HG03097 (cell line): ENCODE measurements at regions not wholly inside any gene's neighbourhood (a gene's known extent, or its start where the extent isn't known, plus 50 kb on each side); places are given as distances from the start of the nearest gene placed in this dataset.

ENCODE experiments used
- ATAC-seq: cut with Tn5 transposase; IDR thresholded peaks from one replicate; pipeline ENCODE4 v1.9.1; 2021; ENCODE audit not compliant: unreplicated experiment, low FRiP score

DNA sequence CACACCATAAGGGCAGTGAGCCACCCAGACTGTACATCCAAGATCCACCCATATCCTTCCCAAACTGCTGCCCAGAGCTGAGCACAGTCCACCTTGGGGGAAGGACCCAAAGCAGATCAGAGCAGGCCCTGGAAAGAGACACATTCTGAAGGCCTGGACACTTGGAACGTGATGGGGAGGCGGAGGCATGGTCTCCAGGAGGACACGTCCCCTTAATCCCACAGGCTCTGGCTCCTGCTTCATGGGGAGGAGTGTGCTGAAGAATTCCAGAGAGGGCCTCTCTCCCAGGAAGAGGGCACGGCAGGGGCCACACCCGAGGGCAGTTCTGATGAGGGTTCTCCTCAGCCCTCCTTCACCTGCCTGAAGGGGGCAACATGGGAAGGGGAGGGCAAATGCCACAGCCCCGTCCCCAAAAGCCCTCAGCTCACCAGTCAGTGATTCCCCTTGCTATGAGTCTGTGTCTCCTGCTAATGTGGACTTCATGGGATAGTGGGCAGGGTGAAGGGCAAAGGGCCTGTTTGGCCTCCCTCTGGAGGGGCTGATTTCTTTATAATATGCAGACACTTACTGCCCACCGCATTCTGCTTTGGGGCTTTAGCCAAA, 276.8 kb downstream of the ENC1 start:
- no peak for ATAC-seq

GRCh38 chr5:74361406-74362358, 278.8 kb downstream of the ENC1 start:
- no peak for ATAC-seq

GRCh38 chr5:74360535-74361210, 279.9 kb downstream of the ENC1 start:
- ATAC-seq, result no peak

- no peak for ATAC-seq
These were observed 282.7 kb downstream of the ENC1 start for GRCh38 chr5:74357827-74358226.

DNA sequence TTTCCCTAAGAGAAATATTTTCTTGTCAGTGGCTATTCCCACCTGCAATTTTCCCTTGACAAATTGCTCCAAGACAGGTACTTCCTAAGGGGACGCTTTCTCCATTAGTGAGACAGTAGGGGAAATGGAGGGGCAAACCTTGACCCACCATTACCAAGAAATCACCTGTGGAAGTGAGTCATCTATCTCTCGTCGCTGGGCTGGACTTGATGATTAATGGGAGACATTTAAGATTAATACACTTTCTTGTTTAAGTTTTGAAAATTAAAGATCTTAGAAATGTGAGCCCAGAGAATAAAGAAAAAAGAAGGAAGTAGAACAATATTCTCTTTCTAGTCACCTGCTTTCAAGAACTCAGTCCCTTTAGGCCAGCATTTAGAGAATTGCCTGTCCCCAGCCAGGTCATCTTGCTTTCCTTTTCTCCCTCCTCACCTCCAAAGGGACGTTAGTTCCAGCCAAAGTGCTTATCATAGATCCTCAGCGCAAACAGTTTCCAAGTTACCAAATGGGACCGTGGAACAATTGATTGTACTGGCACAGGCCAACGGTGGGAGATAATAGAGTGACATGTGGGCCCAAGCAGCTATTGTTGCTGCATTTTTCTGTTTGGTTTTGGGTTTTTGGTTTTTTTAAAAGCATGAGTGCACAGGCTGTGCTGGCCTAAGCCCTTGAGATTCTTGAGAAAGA, 284.4 kb downstream of the ENC1 start:
- ATAC-seq, result no peak

DNA sequence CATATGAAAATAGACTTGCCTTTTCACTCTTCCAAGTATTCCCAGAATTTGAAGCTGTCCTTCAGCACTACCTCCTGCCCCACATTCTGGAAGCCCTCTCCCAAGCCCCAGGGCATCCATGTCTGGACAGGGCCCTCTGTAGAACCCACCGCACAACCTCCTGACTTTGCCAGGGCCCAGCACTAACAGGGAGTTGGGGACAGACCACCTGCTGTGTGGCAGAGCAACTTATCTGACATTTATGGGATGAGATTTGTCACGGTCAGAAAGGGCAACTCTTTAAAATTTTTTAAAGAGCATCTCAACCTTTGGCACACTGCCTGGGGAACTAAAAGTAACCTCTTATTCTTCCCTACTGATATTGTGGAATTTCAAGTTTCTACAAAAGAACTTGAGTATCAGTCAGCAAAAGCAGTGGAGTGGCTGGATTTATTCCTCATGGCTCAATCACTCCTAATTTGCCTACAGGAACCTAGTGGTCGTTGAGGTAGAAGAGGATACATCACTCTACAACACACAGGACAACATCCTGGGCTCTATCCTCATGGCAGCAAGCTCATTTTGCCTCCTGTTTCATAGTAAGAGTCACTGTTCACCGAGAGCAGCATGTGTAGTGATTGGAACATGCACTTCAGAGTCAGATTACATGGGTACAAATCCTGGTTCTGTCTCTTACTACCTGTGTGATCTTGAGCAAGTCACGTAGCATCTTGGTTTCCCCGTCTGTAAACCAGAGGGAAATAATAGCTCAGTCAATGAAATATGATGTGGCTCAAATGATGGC, 285.3 kb downstream of the ENC1 start:
- no peak for ATAC-seq

GRCh38 chr5:74352256-74352655, 288.3 kb downstream of the ENC1 start:
- no peak for ATAC-seq

DNA sequence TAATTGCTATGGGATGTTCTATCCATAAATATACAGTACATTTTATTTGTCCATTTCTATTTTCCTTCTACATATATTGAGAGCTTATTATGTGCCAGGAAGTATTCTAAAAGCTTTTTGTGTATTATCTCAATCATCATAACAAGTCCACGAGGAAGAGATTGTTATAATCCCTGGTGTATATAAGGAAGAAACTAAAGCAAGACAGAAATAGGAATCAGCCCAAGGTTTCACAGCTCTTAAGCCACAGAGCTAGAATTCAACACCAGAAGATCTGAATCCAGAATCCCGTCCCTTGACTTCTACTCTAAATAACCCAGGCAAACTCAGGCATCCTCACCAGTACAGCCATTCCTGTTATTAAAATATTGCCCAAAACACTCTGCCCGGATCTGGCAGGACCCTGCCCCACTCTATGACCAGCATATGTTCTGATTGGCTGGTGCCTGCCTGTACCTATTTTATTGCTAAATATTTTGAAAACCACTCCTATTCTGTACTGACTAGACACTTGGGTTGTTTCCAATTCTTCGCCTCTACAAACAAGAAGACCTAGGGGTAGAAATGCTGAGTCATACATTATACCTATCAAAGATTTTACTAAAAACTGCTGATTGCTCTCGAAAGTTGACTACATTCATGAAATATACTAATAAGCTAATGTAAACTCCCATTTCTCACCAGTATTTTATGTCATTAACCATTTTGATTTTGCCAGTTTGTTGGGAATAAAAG, 297.4 kb downstream of the ENC1 start:
- no peak for ATAC-seq

DNA sequence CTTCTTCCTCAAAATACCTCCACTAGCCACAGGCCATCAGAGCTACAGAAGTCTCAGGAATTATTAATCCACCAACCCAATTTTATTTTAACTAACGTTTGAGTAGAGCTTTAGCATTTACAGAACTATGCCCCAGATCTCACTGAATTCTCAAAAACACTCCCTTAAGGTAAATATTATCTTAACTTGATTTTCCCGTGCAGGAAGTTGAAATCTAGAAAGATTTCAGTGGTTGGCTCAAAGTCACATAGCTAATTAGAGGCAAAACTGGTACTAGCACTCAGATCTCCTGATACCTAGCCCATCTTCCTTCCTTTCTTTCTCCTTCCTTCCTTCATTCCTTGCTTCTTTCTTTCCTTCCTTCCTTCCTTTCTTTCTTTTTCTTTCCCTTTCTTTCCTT, 298.3 kb downstream of the ENC1 start:
- no peak for ATAC-seq

DNA sequence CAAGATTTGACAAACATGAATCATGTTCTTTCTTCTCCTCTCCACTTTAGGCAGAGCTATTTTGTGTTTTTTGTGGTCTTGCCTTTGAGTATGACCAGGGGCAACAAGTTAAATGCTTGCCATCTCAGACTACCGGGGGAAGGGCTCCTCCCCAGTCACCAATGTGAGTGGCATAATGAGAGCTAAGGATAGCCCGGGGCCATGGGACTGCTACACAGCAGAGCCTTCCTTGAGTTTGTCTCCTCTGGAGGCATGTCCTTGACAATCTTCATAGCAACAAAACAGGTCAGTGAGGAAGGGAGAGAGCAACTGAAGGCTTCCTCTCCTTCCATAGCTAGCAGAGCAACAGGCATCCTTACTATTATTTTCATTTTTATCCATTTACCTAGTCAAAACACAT, 299.3 kb downstream of the ENC1 start:
- no peak for ATAC-seq

DNA sequence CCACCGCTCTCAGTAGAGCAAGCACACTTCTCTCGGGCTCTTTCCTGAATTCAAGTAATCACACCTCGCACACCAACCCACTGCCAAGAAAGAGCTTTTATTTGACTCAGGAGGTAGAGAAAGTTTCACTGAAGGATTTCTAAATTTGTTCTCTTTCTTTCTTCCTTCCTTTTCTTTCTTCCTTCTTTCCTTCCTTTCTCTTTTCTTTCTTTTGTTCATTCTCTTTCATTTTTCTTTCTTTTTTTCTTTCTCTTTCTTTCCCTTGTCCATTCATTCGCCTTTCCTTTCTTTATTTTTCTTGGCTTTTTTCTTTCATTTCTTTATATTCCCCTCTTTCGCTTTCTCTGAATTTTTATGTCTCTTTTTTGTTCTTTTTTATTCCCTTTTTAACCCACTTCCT, 300.1 kb downstream of the ENC1 start:
- no peak for ATAC-seq

- no peak for ATAC-seq
These were observed 302.6 kb downstream of the ENC1 start for GRCh38 chr5:74337984-74338310.

GRCh38 chr5:74337254-74337983, 303.1 kb downstream of the ENC1 start:
- ATAC-seq, result no peak

- ATAC-seq, result no peak
These were observed 304.2 kb downstream of the ENC1 start for GRCh38 chr5:74336297-74336696.

DNA sequence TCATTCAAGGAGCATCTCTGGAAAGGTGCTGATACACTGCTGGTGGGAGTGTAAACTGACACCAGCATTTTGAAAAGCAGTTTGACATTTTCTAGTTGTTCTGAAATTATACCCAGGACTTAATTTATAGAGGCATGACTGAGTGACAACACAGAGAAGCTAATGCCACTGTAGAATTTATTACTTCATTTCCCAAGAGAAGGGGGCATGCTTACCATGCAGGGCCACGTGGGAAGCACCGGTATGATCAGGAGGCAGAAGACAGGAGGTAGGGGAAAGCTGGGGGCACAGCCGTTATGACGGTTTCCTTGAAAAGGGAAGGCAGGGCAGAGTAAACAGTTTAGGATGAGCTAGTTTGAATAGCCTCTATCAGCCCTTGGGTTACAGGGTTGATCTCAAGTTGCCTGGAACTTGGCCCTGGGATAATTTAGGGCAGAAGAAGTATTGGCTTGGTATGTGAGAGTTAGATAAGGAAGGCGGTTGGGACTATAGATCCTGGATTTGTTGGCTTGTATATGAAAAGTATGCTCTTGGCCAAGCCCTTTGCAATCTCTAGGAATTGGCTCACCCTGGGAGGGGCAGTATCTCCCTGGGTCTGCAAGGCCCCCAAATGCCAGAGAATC, 305.7 kb downstream of the ENC1 start:
- ATAC-seq, result no peak

- ATAC-seq, result no peak
These were observed 306.3 kb downstream of the ENC1 start for GRCh38 chr5:74334062-74334761.

GRCh38 chr5:74333430-74333829, 307.1 kb downstream of the ENC1 start:
- ATAC-seq, result no peak

DNA sequence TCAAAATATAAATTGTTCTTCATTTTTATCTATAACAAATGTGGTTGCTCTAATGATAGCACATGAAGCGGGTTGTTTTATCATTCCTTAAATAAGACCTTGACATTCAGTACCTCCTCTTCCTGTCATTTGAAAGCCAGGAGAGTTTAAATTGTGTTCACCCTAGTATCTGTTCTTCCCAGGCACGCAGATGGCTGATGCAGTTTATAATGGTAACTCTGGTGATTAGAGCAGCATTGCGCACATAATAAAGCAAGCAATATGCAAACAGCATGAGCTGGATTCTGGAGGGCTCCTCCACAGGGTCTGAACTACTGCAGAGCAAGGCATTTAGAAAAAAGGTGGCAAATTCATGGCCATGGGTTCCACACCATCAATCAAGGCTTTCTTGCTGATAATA, 307.8 kb downstream of the ENC1 start:
- ATAC-seq, result no peak
